ENCODE measurements at regions not wholly inside any gene's neighbourhood (a gene's known extent, or its start where the extent isn't known, plus 50 kb on each side); places are given as distances from the start of the nearest gene placed in this dataset.
"Not testable (repeated sequence)": the region's sequence is repeated elsewhere in the genome, so short reads cannot be mapped to it uniquely, and the experiment has no call there.

- DNase-seq = no peak
These were observed 169.5 kb downstream of the VEGFA start for GRCh38 chr6:43939281-43940070.

DNA sequence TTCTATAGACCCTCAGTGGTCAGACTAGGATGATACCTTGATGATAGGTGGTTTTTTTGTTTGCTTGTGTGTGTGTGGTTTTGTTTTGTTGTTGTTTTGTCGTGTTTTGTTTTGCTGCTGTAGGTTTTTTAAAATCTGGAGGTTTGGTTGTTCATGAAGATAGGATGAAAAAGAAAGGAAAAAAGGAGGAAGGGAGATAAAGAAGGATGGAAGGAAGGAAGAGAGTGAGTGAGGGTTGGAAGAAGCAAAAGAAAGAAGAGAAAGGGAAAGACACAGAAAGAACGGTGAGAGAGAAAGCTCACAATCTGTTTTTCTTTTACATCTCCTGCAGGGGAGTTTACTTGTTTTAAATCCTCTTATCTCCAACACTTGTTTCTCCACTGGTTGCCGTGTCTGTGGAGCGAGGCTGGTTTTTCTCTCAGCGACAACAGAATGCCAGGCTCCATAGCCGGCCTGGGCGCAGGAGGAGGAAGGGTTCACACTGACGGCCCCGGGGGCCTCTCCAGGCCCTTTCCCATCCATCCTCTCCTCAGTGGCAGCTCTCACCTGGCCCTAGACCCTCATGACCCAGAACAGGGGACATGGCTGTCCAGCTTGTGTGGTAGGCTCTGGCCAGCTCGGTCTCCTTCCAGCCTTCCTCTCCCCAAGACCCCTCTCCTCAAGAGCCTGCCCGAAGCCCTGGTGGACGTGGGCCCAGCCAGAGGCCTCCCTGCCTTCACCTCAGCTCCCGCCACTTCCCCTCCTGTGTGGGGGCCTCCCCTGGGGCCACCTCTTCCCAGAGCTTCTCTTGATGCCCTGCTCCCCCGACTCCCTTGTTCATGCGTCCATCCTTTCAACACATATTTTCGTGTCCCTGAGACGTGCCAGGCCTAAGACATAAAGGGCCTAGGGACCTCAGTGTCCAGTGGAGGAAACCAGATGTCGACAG, 168.4 kb downstream of the VEGFA start:
- DNase-seq = no peak

- DNase-seq = no peak
These were observed 167.5 kb downstream of the VEGFA start for GRCh38 chr6:43937236-43938177.

DNA sequence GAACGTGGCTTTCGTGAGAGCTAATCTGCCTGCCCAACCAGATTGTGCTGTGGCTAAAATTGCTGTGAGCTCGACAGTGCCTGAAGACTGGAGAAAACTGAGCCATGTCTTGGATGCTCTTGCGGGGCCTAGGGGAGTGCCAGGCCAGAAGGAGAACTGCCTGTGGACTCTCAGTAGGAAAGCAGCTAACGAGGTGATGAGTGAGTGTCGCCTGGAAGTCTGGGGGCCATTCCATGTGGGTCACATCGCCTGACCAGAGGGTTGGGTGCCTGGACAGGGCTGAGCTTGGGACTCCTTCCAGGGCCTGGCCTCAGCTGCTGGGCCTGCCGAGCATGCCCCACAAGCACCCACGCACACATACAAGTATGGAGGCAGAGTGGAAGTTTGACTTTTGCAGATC, 166.5 kb downstream of the VEGFA start:
- no peak for DNase-seq

DNA sequence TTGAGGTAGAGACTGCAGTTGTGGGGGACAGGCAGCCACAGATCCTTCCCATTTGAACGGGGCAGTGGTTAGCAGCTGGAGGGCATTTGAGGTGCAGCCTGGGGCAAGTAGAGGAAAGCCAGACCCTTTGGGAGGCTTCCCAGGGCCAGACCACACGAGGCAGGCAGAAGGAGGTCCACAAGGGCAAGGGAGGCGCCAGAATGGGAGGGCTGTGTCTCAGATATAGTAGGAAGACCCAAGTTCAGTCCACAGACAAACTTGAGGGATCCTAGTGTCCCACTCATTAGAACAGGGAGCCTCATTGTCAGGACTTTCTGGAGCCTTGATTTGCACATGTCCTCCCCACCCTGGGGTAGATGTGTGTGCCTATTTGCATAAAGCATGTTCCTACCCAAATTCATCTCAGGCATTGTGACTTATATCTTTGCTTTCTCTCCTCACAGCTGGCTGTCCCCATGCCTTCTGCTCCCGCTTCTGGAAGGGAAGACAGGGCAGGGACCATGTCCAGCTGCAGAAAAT, 166.0 kb downstream of the VEGFA start:
- no peak for DNase-seq

DNA sequence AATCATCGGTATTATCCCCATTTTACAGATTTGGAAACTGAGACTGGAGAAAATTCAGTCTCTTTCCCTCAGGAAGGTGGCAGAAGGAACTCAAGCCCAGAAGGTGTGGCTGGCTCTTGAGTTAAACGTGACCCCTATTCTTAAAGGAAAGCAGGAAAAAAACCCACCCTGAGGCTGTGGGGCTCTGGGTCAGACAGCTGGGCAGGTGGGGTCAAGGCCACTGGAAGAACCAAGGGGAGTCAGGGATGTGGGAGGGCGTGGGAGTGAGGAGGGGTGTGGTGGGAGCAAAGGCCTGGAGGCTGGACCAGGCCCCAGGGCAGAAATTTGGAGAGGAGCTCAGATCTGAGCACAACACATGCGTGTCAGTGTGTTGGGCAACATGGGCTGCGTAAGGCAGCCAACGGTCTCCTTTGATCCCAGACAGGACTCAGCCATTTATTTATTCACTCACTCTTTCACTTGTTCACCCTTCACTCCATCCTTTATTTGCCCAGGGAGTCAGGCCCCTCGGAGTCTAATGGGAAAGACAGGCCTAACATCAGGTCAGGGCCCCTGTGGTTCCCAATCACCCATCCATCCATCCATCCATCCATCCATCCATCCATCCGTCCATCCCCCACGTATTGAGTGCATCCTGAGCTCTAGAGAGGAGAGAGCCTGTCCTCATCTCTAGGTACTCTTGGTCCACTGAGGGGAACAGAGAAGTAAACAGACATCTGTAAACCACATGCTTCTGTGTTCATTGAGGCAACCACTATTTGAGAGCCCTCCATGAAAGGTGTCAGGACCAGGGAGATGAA, 165.0 kb downstream of the VEGFA start:
- DNase-seq = no peak

- DNase-seq = no peak
These were observed 164.3 kb downstream of the VEGFA start for GRCh38 chr6:43934183-43934802.

DNA sequence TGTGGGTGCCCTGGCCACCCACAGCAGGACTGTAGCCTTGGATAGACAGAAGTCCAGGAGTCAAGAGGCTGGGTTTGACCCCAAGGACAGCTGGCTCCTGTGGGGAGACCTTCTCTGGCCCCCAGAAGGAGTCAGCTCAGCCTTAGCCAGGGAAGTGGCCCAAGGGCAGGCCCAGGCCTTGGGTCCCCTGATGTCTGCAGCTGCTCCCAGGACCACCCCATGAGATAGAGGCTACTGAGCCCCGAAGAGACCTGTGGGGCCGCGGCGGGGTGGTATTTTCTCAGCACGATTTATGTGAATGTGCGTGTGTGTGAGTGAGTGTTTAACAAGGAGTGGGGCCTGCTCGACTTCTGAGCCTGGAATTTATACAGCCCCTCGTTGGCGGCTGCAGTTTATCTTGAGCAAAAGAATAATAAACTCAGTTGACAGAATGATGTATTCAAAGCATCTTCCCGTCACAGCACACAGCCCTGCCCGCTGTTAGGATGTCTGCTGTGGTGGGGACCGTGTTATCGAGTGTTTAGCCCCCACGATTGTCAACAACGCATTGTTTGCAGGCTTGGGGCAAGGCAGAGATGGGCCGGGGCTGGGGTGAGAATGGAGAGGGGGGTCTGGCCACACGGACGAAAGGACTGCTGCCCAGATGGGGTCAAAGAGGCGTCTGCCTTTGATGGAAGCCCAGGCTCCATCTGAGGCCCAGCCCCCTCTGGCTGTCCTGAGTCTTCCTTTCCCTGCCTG, 163.3 kb downstream of the VEGFA start:
- DNase-seq = no peak

GRCh38 chr6:43932259-43933147, 162.5 kb downstream of the VEGFA start:
- no peak for DNase-seq

GRCh38 chr6:43931201-43931600, 161.2 kb downstream of the VEGFA start:
- no peak for DNase-seq

GRCh38 chr6:43930440-43931154, 160.6 kb downstream of the VEGFA start:
- DNase-seq = no peak

DNA sequence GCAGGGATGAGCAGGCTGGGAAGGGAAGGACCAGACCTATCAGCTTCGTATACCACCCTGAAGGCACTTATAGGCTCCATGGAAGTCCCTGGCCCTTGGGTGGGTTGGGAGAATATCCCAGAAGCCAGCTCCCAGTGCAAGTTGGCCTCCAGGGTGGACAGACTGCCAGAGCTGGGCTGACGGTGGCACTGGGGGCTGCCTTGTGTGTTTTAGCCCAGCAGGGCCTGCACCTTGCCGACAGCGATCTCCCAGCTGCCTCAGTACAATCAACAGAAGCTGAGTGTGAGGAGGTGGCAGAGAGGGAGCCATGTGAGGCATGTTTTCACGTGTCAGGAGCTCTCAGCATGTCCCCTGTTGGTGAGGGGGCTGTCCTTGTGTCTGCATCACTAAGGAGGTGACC, 159.5 kb downstream of the VEGFA start:
- no peak for DNase-seq

DNA sequence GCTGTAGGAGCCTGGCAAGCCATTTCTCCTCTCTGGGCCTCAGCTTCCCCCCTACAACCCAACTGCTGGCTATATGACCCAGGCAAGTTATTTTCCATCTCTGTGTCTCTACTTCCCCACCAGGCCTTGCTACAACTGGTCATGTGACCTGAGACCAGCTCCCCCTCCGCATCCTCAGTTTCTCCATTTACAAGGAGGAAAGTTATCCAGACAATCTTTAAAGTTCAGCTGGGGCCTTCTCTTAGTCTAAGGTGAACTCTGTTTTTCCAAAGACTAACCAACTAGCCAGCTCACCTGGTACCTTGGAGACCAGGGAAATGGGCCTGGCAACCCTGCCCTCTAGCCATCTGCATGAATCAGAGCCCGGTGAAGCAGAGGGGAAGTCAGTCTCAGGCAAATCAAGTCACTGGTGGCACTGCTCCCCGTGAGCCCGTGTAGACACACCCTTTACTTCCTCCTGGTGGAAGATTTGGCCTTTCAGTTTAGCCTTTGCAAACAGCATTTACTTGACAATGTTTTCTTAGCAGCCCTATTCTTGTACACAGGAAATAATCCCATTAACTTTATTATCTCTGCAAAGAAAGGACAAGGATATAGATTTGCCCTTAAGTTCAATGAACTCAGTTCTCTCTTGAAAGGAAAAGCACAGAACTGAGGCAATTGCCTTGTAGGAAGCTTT, 157.7 kb downstream of the VEGFA start:
- no peak for DNase-seq

DNA sequence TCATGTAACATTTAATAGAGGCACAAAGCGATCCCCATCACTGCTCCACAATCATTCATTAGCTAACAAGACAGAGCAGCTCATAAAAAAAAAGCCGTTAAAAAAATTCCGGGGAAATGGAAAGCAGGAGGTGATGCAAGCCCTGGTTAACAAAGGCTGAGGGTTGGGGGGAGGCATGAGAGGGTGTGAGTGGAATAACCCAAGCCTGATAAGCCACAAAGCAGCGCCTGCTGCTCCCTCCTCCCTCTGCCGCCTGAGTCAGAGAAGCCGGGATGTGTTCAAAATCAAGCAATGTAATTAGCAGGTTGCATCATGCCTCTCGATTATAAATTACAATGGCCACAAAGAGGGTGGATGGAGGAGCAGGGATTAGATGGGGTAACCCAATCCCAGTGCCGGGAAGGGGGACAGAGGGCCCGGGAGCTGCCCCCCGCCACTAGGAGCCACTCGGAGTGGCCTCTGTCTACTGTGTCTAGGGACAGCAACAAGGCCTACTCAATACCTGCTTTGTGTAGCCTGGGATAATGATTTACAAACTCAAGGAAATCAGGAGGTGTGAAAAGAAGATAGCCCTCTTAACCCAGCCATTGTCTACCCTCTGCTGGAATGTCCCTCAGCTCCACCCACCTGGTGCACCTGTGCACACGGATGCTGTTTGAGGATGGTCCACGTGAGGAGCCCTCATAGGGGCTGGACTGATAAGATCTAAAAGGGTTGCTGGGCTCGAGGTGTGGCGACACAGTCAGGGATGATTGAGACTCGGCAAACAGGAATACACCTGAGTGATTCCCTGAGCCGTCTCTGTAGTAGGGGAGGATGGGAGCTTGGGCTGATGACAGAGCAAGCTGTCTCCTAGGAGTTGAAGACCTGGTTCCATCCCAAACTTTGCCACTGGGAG, 156.9 kb downstream of the VEGFA start:
- DNase-seq = peak in 13 of 58 donors; percentile 3 to 55 (median 17)

DNA sequence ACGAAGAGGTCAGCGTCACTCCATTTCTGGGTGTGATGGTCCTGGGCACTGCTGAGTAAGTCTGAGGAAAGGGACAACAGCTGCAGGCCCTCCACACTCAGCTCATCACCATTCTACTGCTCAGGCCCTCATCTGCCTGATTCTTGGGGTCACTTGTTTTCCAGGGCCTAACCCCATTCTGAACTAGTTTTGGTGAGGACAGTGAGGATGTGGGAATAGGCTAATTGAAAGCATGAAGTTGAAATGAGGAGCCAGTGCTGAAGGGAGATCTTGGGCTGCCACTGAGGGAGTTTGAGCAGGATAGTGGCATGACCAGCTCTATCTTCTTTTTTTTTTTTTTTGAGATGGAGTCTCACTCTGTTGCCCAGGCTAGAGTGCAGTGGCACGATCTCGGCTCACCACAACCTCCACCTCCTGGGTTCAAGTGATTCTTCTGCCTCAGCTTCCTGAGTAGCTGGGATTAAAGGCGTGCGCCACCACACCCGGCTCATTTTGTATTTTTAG, 155.7 kb downstream of the VEGFA start:
- not testable (repeated sequence) for DNase-seq
